ENCODE measurements at regions not wholly inside any gene's neighbourhood (a gene's known extent, or its start where the extent isn't known, plus 50 kb on each side); places are given as distances from the start of the nearest gene placed in this dataset.

GRCh38 chr12:4223273-4223845, 50.2 kb upstream of the CCND2 start:
- no peak for DNase-seq

DNA sequence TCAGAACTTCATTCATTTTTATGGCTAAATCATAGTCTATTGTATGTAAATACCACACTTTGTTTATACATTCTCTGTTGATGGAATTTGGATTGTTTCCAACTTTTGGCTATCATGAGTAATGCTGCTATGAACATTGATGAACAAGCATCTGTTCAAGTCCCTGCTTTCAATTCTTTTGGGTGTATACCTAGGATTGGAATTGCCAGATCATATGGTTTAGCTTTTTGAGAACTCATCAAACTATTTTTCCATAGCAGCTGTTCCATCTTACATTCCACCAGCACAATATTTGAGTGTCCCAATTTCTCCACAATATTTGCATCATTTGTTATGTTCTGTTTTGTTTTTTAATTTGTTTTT, 52.3 kb upstream of the CCND2 start:
- DNase-seq, result no peak

DNA sequence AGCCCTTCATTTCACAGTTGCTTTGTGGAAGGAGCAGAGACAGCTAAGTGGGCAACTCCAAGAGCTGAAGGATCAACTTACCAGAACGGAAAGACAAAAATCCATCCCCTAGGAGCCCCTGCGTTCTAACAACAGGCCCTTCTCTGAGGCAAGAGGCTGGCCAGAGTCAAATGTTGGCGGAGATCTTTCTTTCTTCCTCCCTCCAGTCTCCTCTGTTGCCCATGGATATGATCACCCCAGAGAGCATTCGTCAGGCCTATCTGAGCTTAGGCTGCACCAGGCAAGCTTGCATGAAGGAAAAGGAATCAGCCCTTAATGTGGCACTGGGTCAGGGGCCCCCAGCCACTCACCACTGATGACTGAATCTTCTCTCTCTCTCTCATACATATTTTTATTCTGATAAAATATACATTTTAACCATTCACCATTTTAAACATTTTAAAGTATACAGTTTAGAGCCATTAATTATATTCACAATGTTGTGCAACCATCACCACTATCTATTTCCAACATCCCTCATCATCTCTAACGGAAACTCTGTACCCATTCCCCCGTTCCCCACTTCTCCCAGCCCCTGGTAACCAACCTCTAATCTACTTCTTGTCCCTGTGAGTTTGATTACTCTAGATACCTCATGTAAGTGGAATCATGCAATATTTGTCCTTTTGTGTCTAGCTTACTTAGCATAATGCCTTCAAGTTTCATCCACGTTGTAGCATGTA, 52.9 kb upstream of the CCND2 start:
- DNase-seq, result no peak

DNA sequence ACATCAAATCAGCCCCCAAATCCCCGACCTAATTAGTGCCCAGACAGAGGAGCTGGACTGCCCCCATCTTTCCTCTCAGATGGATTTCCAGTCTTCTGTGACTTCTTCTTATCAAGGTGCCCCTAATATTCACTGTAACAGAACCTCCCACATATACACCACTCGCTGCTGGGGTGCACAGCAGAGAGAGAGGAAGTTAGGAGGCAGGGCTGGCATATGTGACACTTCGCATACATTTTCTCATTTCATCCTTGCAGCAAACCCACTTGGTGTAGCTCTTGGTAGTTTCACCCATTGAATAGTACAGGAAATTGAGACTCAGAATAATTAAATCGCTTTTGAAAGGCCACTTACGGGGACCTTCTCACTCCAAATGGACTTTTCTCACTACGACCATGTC, 56.5 kb upstream of the CCND2 start:
- no peak for DNase-seq

- no peak for DNase-seq
These were observed 57.2 kb upstream of the CCND2 start for GRCh38 chr12:4216187-4216927.

GRCh38 chr12:4215229-4216186, 58.1 kb upstream of the CCND2 start:
- peak; percentile 43 to 80 for DNase-seq

DNA sequence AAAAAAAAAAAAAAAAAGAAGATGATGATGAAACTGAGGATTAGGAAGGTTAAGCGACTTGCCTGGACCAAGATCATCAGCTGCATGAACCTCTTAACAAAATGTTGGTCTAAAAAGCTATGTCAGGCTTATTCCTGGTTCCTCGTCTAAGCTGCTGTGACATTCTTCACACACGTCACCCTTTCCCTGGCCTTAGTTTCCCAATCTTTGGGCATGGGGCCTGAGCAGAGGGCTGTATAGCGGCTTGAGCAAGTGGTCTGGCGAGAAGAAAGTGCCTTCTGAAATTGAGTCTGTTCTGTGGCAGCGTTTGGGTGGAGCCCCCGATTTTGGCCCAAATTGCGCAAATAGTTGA, 58.7 kb upstream of the CCND2 start:
- DNase-seq, result no peak

DNA sequence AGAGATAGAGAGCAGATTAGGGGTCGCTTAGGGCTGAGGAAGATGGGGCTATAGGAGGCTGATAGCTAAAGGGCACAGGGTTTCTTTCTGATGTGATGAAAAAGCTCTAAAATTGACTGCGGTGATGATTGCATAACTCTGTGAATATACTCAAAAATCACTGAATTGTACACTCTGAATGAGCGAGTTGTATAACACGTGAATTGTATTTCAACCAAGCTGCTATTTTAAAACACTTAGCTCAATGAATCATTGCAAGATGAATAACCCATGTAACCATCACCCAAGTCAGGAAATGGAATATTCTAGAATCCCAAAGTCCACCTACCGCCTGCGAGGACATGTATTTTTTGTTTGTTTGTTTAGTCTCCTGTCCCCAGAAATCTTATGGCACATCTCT, 60.1 kb upstream of the CCND2 start:
- no peak for DNase-seq

- no peak for DNase-seq
These were observed 60.7 kb upstream of the CCND2 start for GRCh38 chr12:4212845-4213244.

- no peak for DNase-seq
These were observed 62.2 kb upstream of the CCND2 start for GRCh38 chr12:4211372-4211771.

GRCh38 chr12:4210183-4210582, 63.4 kb upstream of the CCND2 start:
- no peak for DNase-seq

DNA sequence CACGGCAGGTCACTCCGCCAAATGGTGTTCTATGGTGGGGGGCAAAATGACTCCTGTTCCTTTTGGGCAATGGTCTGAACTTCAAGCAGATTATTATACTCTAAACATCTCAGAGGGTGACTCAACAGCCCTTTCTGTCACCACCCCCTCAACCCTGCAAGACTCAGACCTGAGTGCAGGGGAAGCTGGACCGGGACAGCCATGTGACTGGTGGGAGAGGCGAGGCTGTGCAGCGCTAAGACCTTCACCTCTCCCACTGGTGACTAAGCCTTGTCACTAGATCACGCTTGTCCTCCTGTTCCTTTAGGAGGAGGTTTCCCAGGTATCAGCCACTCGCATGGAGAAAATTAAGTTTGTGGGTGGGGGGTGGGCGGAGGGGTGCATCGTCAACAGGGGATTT, 67.1 kb upstream of the CCND2 start:
- DNase-seq, result no peak

DNA sequence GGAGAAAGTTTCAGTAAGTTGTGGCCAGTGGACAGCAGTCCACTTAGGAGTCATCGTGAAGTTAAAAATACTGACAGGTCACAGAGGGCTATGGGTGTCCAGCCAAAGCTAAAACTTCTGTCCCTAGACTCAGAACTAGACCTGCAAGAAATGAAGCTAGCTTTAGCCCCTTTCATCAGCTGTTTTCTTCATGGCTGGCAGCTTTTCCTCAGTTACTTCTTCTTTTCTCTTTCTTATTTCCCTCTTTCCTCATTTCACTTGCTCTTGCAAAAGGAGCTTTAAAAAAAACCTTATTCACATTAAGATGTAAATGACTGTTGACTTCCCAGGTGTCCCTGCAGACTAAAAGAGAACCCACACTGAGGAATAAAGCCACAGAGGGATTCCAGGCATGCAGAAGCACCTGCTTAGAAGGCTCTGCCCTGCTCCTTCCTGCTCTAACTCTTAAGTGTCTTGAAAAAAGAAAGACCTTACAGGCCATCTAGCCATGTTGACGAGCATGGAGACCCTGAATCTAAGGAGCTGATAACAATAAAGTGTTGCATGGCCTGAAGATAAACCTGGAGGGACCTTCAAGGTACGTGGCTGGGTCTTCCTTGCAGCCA, 69.7 kb upstream of the CCND2 start:
- no peak for DNase-seq

- no peak for DNase-seq
These were observed 70.6 kb upstream of the CCND2 start for GRCh38 chr12:4202918-4203317.

DNA sequence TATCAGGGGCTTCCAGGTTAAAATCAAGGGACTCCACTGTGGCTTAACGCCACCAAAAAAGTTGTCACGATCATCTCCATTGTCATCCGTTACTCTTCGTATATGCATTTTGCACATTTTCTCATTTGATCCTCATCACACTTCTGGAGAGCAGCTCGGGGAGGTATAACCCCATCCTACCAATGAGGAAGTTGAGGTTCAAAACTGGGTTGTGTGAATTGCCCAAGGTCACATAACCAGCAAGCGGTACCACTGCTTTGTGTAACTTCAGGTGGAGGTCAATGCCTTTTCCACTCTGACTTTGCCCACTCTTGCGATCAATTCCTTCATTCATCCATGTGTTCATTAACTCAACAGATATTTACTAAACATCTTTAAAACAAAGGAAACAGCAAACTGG, 71.1 kb upstream of the CCND2 start:
- DNase-seq, result no peak

DNA sequence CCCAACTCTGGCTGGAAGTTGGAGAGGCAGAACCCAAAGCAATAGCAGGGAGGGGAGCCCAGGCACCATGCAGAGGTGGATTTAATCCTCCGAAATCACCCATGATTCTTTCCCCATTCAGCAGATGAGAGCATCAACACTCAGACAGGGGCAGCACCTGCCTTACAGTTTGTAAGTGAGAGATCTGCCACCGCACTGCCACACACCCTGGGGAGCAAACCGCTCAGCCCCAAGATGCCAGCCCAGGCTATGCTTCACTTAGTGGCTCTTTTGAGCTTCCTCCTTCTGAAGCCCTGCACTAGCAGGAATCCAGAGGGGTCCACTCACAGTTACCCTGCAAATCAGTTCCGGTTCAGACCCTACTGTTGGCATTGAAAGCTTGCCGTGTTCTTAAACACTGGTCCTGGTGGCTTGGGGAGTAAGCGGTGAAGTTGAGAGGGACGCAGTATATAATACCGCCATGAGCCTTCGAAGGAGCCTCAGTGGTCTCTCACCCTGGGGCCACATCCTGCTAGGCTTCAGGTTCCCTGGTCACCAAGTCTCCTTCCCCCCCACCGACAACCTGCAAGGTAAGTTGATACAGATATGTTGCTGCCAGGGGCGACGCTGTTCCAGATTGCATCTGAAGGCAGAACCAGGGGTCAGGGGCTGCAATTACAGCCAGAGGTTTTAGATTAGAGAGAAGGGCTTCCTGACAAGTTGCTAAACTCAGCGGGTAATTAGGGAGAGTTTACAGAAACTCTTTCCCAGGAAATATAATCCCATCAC, 72.0 kb upstream of the CCND2 start:
- DNase-seq, result peak in 1 of 2 donors; percentile 14

GRCh38 chr12:4197922-4198763, 75.4 kb upstream of the CCND2 start:
- DNase-seq, result no peak

- DNase-seq, result no peak
These were observed 76.6 kb upstream of the CCND2 start for GRCh38 chr12:4196805-4197420.

DNA sequence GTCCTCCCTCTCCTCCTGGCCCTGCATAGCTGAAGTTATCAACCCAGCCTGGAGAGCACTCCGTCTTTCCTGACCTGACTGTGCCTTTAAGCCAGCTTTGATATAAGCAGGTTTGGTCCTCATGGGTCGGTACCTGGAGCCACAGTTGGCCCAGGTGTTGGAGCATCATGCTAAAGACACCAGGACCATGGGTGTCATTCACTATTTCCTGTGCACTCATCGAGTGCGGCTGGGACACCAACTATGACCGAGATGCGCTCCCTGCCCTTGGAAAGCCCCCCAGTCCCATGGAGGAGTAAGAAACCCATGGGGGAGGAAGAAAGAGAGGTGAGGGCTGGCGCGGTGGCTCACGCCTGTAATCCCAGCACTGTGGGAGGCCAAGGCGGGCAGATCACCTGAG, 78.9 kb upstream of the CCND2 start:
- DNase-seq, result no peak

DNA sequence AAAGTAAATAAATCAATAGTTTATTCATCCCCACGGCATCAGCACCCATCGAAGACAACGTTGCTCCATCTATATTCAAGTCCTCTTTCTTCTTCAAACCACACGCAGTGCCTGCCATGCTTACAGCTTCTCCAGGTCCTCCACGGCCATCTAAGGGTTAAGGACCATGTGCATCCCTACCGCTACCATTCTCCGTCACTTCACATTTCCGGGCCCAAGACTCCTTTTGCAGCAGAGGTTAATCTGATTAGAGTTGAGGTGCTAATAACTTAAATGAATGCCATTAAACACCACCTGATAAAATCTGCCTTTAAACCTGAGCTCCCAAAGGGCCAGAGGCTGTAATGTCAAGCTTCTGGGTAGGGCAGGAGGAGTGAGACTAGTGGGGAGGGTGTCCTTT, 79.7 kb upstream of the CCND2 start:
- DNase-seq, result no peak

- no peak for DNase-seq
These were observed 81.9 kb upstream of the CCND2 start for GRCh38 chr12:4191642-4192041.

All from CD4-positive, alpha-beta T cell treated with Interleukin-1 beta for 1 hour (primary cell).